OCI-LY7 (cell line): ENCODE measurements at regions not wholly inside any gene's neighbourhood (a gene's known extent, or its start where the extent isn't known, plus 50 kb on each side); places are given as distances from the start of the nearest gene placed in this dataset.

Source experiments
- BruUV-seq: library from RNA; stranded (reverse); fragments of 400-500 nt; replicated peaks from 2 replicates; lab custom pipeline; 2021; lab: Mats Ljungman, UMichigan
- CTCF ChIA-PET: fragments of 300-600 bp; sonication (Branson Sonifier 250); formaldehyde crosslinking; loops from one replicate; lab custom pipeline; 2022; ENCODE audit warnings: antibody characterized with exemption; ENCODE audit not compliant: unreplicated experiment; lab: Charles Lee
- POLR2A ChIA-PET: fragments of 300-600 bp; sonication (Branson Sonifier 250); formaldehyde crosslinking; loops from one replicate; lab custom pipeline; 2022; ENCODE audit warnings: antibody characterized with exemption; lab: Charles Lee
- DNase-seq: peaks from one replicate; pipeline ENCODE4 v3.0.0-alpha.2; 2015; ENCODE audit warnings: low spot score
- H2AFZ ChIP-seq: fragments of 200-600 bp; sonication (generic), shearing (Covaris generic); 2 replicates; pipeline ENCODE4 v1.6.1; 2014; ENCODE audit warnings: mild to moderate bottlenecking, antibody characterized with exemption, low read length, moderate library complexity
- H3K27ac ChIP-seq: fragments of 200-600 bp; sonication (generic); 2 replicates; pipeline ENCODE4 v1.5.1; 2014; ENCODE audit warnings: mixed run types, low read depth, mild to moderate bottlenecking, moderate library complexity, low read length, inconsistent platforms; ENCODE audit not compliant: poor library complexity, severe bottlenecking
- H3K36me3 ChIP-seq: fragments of 200-600 bp; sonication (generic); 2 replicates; pipeline ENCODE4 v1.6.1; 2014; ENCODE audit warnings: mild to moderate bottlenecking, antibody characterized with exemption, low read length, moderate library complexity, mixed read lengths; ENCODE audit not compliant: insufficient read depth
- H3K4me1 ChIP-seq: fragments of 200-600 bp; sonication (generic); 2 replicates; pipeline ENCODE4 v1.5.1; 2014; ENCODE audit warnings: mild to moderate bottlenecking, low read length; ENCODE audit not compliant: insufficient read depth, poor library complexity, severe bottlenecking
- H3K4me2 ChIP-seq: fragments of 200-600 bp; sonication (generic); 2 replicates; pipeline ENCODE4 v1.6.1; 2014; ENCODE audit warnings: mild to moderate bottlenecking, low read length
- H3K4me3 ChIP-seq: fragments of 200-600 bp; sonication (generic); 2 replicates; pipeline ENCODE4 v1.5.1; 2014; ENCODE audit warnings: mild to moderate bottlenecking, low read depth, low read length; ENCODE audit not compliant: poor library complexity, severe bottlenecking
- H3K79me2 ChIP-seq: fragments of 200-600 bp; sonication (generic); 2 replicates; pipeline ENCODE4 v1.6.1; 2016; ENCODE audit warnings: low read depth, mild to moderate bottlenecking, low read length, moderate library complexity, mixed read lengths; ENCODE audit not compliant: insufficient read depth
- H3K9me2 ChIP-seq: fragments of 200-600 bp; sonication (generic); 2 replicates; pipeline ENCODE4 v1.6.1; 2016; ENCODE audit warnings: mild to moderate bottlenecking, low read length, mixed read lengths; ENCODE audit not compliant: insufficient read depth
- H3K9me3 ChIP-seq: fragments of 200-600 bp; sonication (generic); 2 replicates; pipeline ENCODE4 v1.6.1; 2014; ENCODE audit warnings: mild to moderate bottlenecking, mixed run types, low read length, mixed read lengths
- H4K20me1 ChIP-seq: fragments of 200-600 bp; sonication (generic); 2 replicates; pipeline ENCODE4 v1.6.1; 2014; ENCODE audit warnings: mild to moderate bottlenecking, antibody characterized with exemption, low read length, moderate library complexity, mixed read lengths; ENCODE audit not compliant: insufficient read depth
- EZH2phosphoT487 ChIP-seq: fragments of 200-600 bp; sonication (generic); IDR thresholded peaks from 2 replicates; pipeline ENCODE4 v1.6.1; 2018; ENCODE audit warnings: low read depth, borderline replicate concordance, mild to moderate bottlenecking, mixed run types, antibody characterized with exemption, low read length, moderate library complexity, mixed read lengths
- intact Hi-C: fragments of 100-400 bp; cut with micrococcal nuclease; formaldehyde crosslinking; loops from one replicate; pipeline ENCODE4 v1.10.0; 2022; ENCODE audit not compliant: unreplicated experiment
- TF ChIP-seq, protein P1 (sequence below): fragments of 200-600 bp; sonication (generic); conservative IDR thresholded peaks from 2 replicates; pipeline ENCODE4 v1.5.1; 2014; ENCODE audit warnings: mild to moderate bottlenecking, antibody characterized with exemption, low read length, moderate library complexity, mixed read lengths

- intact Hi-C loops, result no loop called here
- BruUV-seq, result no TSS peak
- CTCF ChIA-PET, result no interaction called here
Measured at GRCh38 chr11:91394727-91395414, 829.7 kb upstream of the FAT3 start.

DNA sequence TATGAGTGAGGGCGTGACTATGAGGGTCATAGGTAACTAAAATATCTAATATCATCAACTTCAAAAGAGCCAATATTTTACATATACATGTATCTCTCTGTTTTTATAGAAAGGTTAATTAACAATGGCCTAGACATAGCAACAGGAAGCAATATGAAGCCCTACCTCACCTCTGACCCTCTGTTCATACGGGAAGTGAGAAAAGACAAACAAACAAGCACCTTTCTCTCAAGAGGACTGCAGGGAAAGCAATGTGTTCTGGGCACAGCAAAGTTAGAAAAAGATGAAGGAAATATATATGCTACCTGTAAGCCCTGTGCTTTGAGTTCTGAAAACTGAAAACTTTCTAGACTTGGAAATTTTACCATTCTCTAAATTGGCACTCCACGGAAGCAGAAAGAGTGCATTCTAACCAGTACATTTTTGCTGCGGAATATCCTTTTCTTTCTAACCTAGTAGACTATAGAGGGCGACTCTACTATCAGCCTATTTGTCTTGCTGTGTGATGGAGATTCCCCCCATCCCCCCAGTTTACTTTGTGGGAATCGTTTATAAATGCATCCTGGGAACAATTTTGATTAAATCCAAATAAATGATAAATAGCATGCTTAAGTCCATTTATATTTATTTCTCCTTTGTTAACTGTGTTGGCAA lies 830.4 kb upstream of the FAT3 start:
- Histone ChIP-seq H3K79me2 (no peaks in the 10 kb centered on the region), H3K9me2 (no peaks in the 10 kb centered on the region), H3K9me3 (no peaks in the 10 kb centered on the region), H3K4me1 (no peaks in the 10 kb centered on the region), H3K27ac (no peak overlapping the region), H3K36me3 (no peaks in the 10 kb centered on the region), H3K4me2 (no peak overlapping the region), H3K4me3 (no peak overlapping the region), H4K20me1 (no peaks in the 10 kb centered on the region), H2AFZ (no peak overlapping the region)
- ChIA-PET CTCF (no interaction called here), POLR2A (no interaction called here)
- intact Hi-C loops, result no loop called here
- BruUV-seq, result no TSS peak
- DNase-seq, result no peak
- TF ChIP-seq EZH2phosphoT487, result no peak
- TF ChIP-seq, protein P1, sequence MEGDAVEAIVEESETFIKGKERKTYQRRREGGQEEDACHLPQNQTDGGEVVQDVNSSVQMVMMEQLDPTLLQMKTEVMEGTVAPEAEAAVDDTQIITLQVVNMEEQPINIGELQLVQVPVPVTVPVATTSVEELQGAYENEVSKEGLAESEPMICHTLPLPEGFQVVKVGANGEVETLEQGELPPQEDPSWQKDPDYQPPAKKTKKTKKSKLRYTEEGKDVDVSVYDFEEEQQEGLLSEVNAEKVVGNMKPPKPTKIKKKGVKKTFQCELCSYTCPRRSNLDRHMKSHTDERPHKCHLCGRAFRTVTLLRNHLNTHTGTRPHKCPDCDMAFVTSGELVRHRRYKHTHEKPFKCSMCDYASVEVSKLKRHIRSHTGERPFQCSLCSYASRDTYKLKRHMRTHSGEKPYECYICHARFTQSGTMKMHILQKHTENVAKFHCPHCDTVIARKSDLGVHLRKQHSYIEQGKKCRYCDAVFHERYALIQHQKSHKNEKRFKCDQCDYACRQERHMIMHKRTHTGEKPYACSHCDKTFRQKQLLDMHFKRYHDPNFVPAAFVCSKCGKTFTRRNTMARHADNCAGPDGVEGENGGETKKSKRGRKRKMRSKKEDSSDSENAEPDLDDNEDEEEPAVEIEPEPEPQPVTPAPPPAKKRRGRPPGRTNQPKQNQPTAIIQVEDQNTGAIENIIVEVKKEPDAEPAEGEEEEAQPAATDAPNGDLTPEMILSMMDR, result no peak

More at GRCh38 chr11:91394727-91395414, 829.7 kb upstream of the FAT3 start:
- TF ChIP-seq, protein P1, result no peak
- no peak for TF ChIP-seq EZH2phosphoT487
- Histone ChIP-seq H3K9me3 (no peaks in the 10 kb centered on the region), H3K4me1 (no peaks in the 10 kb centered on the region), H3K27ac (no peak overlapping the region), H3K4me2 (no peak overlapping the region), H2AFZ (no peak overlapping the region), H3K79me2 (no peaks in the 10 kb centered on the region), H3K4me3 (no peak overlapping the region), H3K9me2 (no peaks in the 10 kb centered on the region), H3K36me3 (no peaks in the 10 kb centered on the region), H4K20me1 (no peaks in the 10 kb centered on the region)
- POLR2A ChIA-PET, result interaction anchor here (0.6 kb wide), 1 partner anchor 20 kb away, joined by 3 read pairs; no protein-coding TSS in a partner anchor
- DNase-seq, result no peak

GRCh38 chr11:91382946-91383345 lies 841.7 kb upstream of the FAT3 start:
- H3K27ac ChIP-seq, result no peak overlapping the region
- POLR2A ChIA-PET, result no interaction called here
- DNase-seq, result no peak
- H3K4me3 ChIP-seq, result no peak overlapping the region
- TF ChIP-seq, protein P1, result no peak
- no peak for TF ChIP-seq EZH2phosphoT487
- no TSS peak for BruUV-seq
- H2AFZ ChIP-seq, result no peak overlapping the region
- no peaks in the 10 kb centered on the region for H3K4me1 ChIP-seq
- H4K20me1 ChIP-seq, result no peaks in the 10 kb centered on the region
- intact Hi-C loops, result no loop called here
- no peaks in the 10 kb centered on the region for H3K79me2 ChIP-seq
- CTCF ChIA-PET, result no interaction called here
- no peak overlapping the region for H3K4me2 ChIP-seq
- no peaks in the 10 kb centered on the region for H3K9me2 ChIP-seq
- no peaks in the 10 kb centered on the region for H3K9me3 ChIP-seq
- no peaks in the 10 kb centered on the region for H3K36me3 ChIP-seq
